ENCODE measurements at regions not wholly inside any gene's neighbourhood (a gene's known extent, or its start where the extent isn't known, plus 50 kb on each side); places are given as distances from the start of the nearest gene placed in this dataset.

DNA sequence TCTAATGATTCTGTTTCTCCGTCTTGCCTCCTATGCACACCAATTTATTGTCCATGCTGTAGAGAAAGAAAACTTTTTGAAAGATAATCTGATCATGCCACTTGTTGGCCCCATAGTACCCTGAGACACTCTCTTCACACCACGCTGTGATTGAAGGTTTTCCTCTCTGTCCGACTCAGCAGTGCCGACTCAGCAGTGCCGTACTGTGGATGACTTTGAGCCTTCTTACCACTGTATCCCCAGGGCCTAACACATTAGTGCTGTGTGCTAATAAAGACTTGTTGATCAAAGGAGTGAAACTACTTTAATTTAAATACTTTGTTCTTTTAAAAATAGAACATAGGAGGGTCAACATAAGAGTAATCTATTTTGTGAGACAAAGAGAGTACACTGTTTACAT lies 429.6 kb downstream of the KLF12 start:
- DNase-seq = no peak

DNA sequence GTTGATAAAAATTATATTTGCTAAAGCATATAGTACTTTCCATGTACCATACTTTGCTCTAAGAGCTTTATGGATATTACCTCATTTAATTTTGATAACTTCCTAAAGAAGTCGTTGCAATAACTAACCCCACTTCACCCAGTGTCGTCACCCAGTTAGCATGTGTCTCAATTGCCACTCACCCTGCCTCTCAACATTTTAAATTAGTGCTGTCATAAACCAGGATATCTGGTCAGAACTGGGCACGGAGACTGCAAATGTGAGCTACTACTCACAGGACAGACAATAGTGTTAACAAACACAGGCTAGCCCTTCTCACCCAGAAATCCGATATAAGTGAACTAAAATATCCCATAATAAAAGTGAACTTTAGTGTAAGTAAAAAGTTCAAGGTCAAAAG lies 430.6 kb downstream of the KLF12 start:
- no peak for DNase-seq

DNA sequence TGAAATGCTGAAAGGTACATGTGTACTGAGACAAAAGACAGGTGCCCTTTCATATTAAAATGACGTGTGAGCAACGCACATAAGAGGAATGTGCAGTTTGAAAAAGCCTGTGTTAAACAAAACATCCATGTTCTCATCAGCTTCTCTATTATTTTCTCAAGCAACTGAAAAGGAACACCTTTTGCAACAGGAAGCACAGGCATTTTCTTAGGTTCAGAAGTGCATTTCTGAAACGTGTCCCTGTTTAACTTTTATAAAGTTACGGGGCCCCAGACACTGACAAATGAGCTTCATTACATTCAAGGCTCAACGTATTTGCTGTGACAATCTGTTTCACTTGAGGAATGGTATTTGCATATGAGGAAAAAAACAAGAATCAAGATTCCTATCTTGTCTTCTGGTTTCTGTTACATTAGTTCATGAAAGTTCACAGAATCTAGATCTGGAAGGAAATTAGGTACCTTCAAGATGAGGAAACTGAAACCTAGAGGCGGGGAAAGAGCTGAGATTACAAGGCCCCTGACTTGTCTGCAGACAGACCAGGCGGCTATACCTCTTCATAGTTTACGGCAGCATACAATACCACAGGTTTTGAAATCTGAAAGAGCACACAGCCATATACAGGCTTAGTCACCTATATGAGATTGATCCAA lies 431.7 kb downstream of the KLF12 start:
- DNase-seq = no peak

DNA sequence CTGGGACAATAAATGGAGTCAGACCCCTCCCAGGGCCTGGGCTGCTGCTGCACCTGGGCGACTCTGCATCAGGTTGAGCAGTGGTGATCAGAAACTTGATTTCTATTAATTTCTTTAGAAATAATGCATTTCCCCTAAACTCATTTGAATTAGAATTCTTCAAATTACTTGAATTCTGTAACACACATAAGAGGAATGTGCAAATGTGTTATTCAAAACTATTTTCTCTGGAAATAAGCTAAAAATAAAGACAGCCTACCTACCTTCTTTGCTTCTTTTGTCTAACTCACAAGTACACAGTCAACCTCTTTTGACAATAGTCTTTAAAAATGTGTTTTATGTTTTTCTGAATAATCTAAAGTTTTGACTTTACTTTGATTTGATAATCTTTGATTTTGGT lies 433.0 kb downstream of the KLF12 start:
- DNase-seq = no peak

DNA sequence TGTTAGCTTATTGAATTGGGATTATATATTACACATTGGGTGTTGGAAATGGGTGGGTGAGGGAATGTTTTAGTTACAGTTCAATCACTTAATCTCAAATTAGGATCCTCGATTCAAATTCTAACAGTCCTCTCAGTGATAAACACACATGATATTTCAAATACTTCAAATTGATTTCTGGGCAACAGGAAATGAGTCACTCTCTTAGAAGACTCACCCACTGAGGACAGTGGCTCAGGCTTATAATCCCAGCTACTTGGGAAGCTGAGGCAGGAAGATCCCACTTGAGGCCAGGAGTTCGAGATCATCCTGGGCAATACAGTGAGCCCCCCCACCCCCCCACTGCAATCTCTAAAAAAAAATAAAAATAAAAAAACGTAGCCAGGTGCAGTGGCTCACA lies 435.3 kb downstream of the KLF12 start:
- DNase-seq = no peak

DNA sequence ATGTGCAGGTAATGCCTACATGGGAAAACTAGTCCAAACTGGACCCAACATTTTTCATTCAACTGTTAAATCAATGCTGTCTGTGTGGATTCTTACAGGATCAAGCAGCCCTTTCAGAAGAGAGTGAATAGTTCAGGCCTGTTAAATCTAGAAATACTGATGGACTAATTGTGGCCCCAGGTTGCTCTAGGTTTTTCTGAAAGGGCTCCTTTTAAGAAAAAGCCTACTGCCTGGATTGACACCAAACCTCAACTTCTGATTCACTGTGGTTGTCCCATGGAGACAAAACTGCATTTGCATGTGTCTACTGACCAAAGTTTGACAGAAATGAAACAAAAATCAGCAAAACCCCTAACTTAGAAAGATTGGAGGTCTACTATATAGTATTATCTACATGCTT lies 437.0 kb downstream of the KLF12 start:
- no peak for DNase-seq

DNA sequence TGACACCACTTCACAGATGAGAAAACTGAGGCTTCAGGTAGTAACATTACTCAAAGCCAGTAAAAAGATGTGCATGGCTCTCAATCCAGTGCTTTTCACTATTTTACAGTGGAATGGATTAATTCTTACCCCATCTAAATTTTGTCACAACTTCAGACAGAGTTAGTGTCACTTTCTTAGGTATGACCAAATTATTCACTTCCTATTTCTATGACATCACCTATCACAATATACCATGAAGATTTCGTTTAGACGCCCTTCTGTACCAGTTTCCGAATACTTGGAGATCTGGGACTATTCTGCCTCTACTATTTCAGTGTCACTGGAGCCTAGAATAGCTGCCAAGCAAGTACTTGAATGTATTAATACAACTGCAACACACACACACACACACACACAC lies 437.5 kb downstream of the KLF12 start:
- DNase-seq = no peak

DNA sequence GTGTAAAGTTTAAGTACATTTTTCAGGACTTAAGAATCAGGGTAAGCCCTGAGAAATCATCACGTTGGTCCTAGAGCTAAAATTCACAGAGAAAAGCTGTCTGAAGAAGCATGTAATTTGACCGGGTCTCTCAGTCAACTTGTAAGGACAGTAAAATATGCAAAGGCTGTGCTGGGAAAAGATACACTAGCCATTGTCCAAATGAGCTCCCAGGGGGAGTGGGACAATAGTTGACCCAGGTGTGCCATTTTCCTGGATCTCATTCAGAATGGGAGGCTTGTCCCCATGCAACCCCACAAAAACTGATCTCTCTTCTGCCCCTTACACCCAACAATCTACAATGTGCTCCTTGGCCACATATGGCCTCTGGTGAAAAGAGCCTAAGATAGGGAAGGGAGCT lies 437.9 kb downstream of the KLF12 start:
- DNase-seq = no peak

DNA sequence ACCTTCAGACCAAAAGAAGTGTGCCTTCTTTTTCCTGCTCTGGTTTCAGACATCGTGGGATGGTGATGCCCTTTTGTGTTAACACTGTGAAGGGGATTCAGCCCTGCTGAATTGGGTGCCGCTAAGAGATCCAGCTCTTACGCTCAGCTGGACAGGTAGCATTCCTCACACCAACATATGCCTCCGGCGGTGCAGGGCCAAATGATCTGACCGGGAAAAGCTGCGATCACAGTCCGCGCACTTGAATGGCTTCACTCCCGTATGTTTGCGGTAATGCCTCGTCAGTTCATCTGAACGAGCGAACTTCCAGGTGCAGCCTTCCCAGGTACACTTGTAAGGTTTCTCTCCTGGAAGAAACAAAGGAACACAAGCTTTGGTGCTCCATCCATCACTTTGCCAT lies 438.9 kb downstream of the KLF12 start:
- DNase-seq = no peak

DNA sequence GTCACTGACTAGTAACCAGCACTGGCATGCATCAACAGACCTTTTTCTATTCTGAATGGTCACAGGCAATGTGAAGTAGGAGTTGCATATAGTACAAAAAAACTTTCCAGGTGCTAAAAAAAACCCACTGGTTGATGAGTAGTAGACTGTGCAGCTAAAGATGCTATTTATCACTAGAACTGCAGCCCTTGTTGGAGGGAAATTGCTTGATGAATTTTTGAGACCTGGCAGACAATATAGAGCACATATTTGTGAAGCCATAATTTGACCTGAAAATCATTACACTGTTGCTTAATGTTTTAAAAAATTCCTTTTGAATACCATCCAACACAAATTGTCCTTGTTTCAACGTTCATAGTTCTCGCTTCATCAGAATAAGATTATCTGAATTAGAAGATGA lies 441.0 kb downstream of the KLF12 start:
- DNase-seq = no peak

DNA sequence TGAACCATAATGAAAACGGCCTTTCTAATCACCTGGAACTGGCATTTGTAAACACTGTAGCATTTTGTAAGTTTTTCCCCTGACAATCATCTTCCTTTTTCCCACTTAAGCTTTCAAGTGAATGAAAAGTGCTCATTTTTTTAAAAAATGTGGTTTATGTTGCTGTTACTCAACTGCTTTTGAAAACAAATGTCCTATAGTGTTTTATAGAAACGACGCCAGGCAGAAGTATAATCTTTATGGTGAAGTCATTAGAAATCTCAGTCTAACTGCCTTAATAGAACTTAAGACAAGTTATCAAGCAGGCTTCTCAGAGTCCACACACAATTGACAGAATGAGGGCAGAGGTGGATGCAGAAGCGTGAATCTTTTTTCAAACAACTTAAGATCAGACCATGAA lies 442.3 kb downstream of the KLF12 start:
- no peak for DNase-seq

DNA sequence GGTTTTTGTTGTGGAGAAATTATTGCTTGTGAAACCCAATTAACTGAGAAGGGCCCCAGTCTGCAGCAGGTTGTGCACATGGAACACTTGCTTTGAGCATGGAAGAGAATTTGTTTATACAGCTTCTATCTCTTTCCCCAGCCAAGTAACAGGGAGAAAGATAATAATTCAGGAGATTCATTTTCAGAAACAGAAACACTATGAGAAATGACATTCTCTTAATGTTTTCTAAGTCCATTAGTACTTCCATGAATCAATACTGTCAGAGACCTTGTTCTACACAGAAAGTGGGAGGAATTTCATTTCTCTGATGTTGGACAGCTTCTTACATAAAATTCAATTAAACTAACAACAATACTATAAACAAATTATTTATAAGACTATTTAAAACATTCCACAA lies 446.3 kb downstream of the KLF12 start:
- no peak for DNase-seq

DNA sequence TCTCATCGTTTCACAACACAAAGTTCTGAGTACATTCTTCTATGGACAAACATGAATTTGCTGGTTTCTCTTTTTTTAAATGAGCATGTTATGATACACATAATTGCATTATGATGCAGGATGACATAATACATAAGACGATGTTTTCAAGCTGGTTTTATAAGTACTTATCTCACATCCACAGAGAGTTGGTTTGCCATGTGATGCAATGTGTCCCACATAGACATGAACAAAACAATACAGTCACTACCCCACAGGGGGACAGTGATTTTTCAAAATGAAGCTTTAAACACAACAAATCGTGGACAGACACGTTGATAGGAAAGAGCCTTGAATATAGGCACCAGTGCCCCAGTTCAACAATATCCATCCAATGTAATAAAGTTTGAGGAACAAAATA lies 447.1 kb downstream of the KLF12 start:
- no peak for DNase-seq

DNA sequence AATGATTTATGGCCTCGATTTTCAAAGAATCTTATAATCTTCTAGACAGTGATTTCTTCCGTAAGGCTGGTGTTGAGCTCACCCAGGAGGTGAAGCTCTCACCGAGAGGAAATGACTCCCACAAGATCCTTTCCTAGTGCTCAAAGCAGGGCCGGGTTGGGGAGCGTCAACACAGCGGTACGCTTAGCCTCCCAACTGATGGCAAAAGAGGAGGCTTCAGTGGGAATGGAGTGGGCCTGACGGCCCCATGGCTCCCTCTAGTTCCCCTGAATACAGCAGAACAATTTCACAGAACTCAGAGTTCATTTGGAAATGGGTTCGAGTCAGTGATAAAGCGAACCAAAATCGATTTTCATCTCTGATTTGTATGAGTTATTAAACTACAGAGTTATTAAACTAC lies 449.5 kb downstream of the KLF12 start:
- DNase-seq = no peak

DNA sequence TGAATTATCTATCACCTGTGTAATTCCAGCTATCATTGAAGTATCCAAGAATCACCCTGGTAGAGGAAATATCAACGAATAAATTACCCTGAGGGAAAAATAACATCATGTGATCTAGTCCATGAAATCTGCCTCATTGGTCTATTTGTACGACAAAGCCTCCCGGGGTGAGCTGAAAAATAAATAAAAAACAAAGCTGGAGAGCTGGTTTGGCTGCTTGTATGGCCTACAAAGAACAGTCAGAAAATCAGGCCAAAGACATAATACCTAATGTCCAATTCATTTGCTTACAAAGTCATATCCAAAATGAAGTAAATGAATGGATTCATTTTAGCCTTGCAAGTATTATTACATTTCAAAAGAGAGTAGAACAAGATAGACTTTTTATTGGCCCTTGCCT lies 449.9 kb downstream of the KLF12 start:
- DNase-seq = no peak

DNA sequence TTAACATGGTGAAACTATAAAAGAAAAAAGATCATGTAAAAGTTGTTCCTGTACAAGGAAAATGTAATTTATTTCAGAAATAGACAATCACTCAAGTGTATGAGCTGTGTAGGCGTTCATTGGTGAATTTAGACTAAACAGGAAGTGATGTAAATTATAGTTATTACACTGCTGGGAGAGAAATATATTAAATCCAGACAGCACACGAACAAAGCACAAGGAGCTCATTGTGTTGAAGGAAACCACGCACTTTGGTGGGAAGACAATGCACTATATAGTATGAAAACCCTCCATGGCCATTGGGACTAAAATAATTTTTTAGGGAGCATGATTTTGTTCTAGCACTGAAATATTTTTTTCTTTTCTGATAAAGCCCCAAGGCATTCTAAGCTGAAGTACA lies 450.5 kb downstream of the KLF12 start:
- no peak for DNase-seq

DNA sequence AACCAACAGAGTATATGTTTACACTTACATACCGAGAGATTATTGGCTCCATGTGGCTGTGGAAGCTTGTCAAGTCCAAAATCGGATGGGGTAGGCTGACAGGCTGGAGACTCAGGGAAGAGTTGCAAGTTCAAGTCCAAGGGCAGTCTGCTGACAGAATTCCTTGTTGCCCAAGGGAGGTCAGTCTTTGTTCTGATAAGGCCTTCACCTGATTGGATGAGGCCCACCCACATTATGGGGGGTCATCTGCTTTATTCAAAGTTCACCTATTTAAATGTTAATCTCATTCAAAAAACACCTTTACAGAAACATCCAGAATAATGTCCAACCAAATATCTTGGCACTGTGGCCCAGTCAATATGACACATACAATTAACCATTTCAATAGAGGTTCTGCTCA lies 452.4 kb downstream of the KLF12 start:
- no peak for DNase-seq

DNA sequence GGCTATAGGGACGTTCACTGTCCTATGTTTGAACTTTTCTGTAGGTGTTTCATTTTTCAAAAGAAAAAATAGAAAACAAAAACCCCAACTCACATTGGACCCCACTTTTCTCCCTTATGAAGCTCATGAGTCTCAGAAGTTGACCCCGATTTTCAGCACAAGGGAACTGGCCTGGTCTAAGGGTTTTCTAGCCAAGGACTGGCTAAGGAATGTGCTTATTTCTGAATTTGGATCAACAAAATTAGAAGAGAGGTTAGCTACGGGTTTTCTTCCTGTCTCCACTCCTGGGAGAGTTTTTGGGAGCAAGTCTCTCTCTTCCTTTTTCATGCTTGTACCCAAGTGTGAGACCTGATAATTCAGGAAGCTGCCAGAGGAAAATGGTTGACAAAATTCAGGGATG lies 453.2 kb downstream of the KLF12 start:
- no peak for DNase-seq

DNA sequence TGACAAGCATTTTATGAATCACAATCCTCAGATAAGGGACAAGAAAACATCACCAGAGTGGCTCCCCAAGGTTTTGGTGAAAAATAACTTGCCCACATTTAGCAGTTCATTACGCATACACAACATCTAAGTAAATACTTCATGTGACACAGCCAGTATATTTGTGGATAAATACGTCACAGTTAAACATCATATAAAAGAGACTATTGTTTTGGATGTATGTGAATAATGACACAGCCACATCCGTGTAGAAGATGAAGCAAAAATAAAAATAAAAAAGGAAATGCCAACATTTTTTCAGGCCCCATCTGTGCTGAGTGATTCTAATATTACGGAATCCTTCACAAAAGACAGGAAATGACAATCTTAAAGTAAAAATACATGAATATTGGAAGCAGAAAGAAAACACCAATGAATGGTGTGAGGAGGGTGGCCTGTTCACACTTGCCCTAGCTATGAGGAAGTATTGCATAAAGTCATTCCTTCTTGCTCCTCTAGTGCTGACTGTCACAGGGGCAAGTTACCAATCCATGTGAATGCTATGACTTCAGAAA lies 457.1 kb downstream of the KLF12 start:
- no peak for DNase-seq

DNA sequence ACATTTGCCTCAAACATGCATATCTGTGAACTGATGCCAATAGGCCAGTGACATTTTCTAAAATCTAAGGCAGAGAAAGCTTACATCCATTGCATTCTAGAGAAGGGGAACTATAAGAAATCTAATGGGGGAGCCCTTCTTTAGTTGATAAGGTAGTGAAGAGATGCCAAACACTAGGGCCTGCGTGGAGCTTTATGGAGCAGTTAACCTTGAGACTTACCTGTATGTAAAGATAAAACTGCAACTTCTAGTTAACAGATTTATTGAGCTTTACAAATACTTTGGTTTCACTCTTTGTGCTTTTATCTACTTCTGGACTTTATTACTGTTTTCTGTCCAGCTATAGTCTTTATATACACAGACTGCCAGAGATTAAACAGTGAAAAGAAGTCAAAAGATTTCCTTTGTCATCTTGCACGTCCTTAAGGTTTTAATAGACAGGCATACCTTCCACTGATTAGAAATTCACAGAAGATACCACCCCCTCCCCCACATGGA lies 457.6 kb downstream of the KLF12 start:
- DNase-seq = no peak

DNA sequence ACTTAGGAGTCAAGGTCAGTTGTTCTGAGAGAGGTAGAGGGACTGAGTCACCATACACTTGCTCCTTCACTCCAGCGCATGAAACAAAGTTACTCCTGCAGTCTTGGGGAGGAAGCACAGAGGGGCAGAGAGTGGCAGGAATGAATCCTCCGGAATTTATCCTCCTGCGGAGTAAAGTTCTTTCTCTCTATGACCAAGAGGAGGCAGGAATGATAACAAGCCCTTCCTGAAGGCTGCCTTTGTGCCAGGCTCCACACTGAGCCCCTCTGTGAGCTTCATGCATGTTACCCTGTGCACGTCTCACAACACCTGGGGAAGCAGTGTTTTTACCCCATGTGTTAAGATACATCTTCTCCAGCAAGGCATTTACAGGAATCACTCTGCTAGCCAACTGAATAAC lies 458.4 kb downstream of the KLF12 start:
- no peak for DNase-seq

DNA sequence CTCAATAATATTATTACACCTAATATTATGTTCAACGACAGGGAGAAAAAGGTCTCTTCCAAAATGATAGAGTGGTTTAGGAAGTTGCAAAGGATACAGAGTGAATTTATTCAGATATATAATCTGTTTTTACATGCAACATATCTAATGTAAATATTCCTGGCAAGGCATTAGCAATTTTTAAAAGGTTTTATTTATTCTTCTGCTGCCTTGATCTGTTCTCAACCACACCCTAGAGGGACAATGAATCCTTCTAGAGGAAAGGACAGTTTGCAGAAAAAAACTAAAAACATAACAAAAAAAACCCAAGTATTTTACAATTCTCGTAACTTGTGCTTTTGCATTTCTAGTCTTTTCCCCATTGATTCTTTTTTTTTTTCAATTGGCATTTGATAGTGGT lies 459.6 kb downstream of the KLF12 start:
- no peak for DNase-seq

DNA sequence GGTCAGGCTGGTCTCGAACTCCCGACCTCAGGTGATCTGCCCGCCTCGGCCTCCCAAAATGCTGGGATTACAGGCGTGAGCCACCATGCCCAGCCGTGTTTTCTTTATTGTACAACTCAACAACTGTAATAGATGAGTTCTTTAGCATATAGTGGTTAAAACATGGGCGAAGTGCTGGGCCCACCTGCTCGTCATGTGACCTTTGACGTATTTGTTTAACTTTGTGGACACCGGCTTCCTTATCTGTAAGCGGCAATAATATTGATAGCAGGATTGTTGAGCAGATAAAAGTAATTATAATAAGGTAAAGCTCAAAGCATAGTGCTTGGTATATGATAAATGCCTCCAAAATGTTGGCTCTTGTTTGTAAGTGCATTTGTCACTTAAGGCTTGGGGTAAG lies 460.3 kb downstream of the KLF12 start:
- no peak for DNase-seq

DNA sequence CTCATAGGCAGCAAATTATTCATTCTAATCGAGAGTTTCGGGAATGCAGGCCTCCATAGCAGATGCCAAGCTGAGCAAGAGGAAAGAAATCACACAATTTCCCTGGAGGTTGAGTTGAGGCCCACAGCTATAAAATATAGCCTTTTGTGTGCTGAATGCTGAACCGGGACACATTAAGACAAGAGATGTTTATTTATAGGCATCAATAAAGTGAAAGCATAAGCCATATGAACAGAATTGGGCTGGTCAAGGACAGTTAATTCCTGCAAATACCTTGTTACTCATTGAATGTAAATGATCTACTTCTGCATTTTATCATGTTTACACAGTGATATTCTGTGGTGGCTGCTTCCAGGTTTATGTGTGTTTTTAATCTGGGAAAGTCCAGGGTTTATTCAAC lies 461.7 kb downstream of the KLF12 start:
- no peak for DNase-seq
